ENCODE measurements at regions not wholly inside any gene's neighbourhood (a gene's known extent, or its start where the extent isn't known, plus 50 kb on each side); places are given as distances from the start of the nearest gene placed in this dataset.

- H3K79me2 ChIP-seq (ENCODE audit: insufficient read depth, low read length), result no peaks in the 10 kb centered on the region
- H3K4me1 ChIP-seq (ENCODE audit: insufficient read depth, low read length), result peaks cover 8% of the 10 kb centered on the region
- no peak overlapping the region for H3T11ph ChIP-seq (ENCODE audit: low read length)
- H3K56ac ChIP-seq (ENCODE audit: insufficient read length, low read depth, low read length), result no peak overlapping the region
- no peaks in the 10 kb centered on the region for H3K9me3 ChIP-seq (ENCODE audit: control insufficient read depth, low read depth, low read length)
- H2BK12ac ChIP-seq (ENCODE audit: insufficient read length, low read depth, low read length), result no peak overlapping the region
- no peak overlapping the region for H3K27ac ChIP-seq (ENCODE audit: insufficient read length, low read depth, low read length)
- H3K18ac ChIP-seq (ENCODE audit: insufficient read length, low read depth, low read length), result no peak overlapping the region
- no peak overlapping the region for H3K9ac ChIP-seq (ENCODE audit: extremely low read depth, insufficient read length, low read length)
- Mint-ChIP-seq H3K4me3 (no peak overlapping the region), H3K27me3 (ENCODE audit: low read depth) (peaks cover 3% of the 10 kb centered on the region; the same call in 1 of the 2 replicates), H3K4me1 (peaks cover 45 to 48% of the 10 kb centered on the region in 2 experiments), H3K9me3 (no peaks in the 10 kb centered on the region; a peak in 1 of 5 replicates), H3K27ac (no peak overlapping the region), H3K36me3 (ENCODE audit: insufficient read depth in 1 of 3, low read depth in 3 of 3) (no peaks in the 10 kb centered on the region)
- H4K5ac ChIP-seq (ENCODE audit: insufficient read length, low read depth, low read length), result no peak overlapping the region
- H4K20me1 ChIP-seq (ENCODE audit: control insufficient read depth, insufficient read depth, insufficient read length), result no peaks in the 10 kb centered on the region
- H4K8ac ChIP-seq (replicated peaks; ENCODE audit: insufficient read length, low read depth, low read length), result no peak overlapping the region
- no peaks in the 10 kb centered on the region for H3K79me1 ChIP-seq (ENCODE audit: insufficient read depth, low read depth, low read length, poor library complexity, severe bottlenecking)
- H2BK20ac ChIP-seq (ENCODE audit: low read depth, low read length, poor library complexity, severe bottlenecking), result no peak overlapping the region
- H3K27me3 ChIP-seq (ENCODE audit: insufficient read depth, low read length), result no peaks in the 10 kb centered on the region
- no peak overlapping the region for H2BK120ac ChIP-seq (ENCODE audit: low read depth, low read length, poor library complexity, severe bottlenecking)
- H4K91ac ChIP-seq (ENCODE audit: insufficient read length, low read depth, low read length), result no peak overlapping the region
- H3K23me2 ChIP-seq (ENCODE audit: insufficient read length, low read depth, low read length, poor library complexity, severe bottlenecking), result no peaks in the 10 kb centered on the region
- no peak overlapping the region for H3K23ac ChIP-seq (ENCODE audit: insufficient read length, low read depth, low read length)
- H2BK5ac ChIP-seq (ENCODE audit: insufficient read length, low read length), result no peak overlapping the region
- no peak for DNase-seq
- H2AFZ ChIP-seq (ENCODE audit: low read length), result no peak overlapping the region
- H3K4me2 ChIP-seq (ENCODE audit: insufficient read depth, insufficient read length, low read length), result no peak overlapping the region
- no peak overlapping the region for H2BK15ac ChIP-seq (ENCODE audit: low read depth, low read length)
- no CpG with 5 or more reads among the region's 3 CpGs for WGBS (ENCODE audit: extremely low coverage, insufficient read length, low lambda C conversion rate)
- no peak overlapping the region for H2AK5ac ChIP-seq (ENCODE audit: insufficient read length, low read length)
- H3K4ac ChIP-seq (ENCODE audit: low read depth, low read length), result no peak overlapping the region
- H3K14ac ChIP-seq (ENCODE audit: insufficient read depth, low read length), result no peak overlapping the region
- TF ChIP-seq CTCF (conservative IDR thresholded peaks at IDR 0.05), result no peak
Observed at GRCh38 chr11:95365348-95365747, 134.3 kb upstream of the SESN3 start.
